ENCODE measurements at regions not wholly inside any gene's neighbourhood (a gene's known extent, or its start where the extent isn't known, plus 50 kb on each side); places are given as distances from the start of the nearest gene placed in this dataset.
"Not testable (repeated sequence)": the region's sequence is repeated elsewhere in the genome, so short reads cannot be mapped to it uniquely, and the experiment has no call there.

DNA sequence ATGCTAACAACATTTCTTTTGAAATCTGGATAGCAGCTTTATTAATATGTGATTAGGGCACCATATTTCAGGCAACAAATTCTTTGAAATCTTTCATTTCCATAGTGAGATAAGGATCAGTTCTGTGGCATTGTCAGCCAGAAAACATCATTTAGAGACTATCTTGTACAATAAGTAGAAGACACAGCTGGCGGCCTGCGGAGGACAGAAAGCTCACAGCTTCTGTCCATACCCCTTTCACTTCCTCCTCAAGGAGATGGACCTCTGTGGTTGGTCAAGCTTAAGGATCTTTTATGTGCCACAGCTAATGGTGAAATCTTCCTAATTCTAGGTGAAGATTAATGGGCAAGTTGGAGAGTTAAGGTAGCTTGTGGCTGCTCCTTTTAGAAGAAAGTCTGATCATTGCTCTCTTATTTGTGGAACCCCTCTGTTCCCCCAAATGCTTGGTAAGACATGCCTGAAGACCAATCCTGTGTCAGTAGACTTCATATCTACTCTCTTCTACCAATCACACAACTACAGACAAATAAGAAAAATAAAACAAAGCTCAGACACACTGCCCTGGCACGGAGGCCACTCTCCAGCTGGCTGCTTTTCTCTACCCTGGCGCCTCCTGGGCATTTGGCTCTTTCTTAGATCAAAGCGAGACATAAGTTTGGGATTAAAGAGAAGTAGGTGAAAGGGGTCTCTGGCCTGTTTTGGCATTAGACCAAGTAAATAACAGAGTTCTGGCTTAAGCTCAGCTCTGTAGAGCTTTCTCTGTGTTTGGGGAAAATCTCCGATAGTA, 5298.2 kb upstream of the TPTE start:
- not testable (repeated sequence) for TF ChIP-seq CTCF (IDR thresholded peaks at IDR 0.05; ENCODE audit: low read depth, low read length); EZH2phosphoT487 (IDR thresholded peaks at IDR 0.05; ENCODE audit: low read depth)
